A673 (cell line): ENCODE measurements at regions not wholly inside any gene's neighbourhood (a gene's known extent, or its start where the extent isn't known, plus 50 kb on each side); places are given as distances from the start of the nearest gene placed in this dataset.

ENCODE experiments used
- CTCF ChIP-seq: fragments of 300-800, 200-600 bp; sonication (generic); conservative IDR thresholded peaks from 2 replicates; pipeline ENCODE4 v1.5.1; 2017; ENCODE audit warnings: low read depth, mild to moderate bottlenecking, antibody characterized with exemption, low read length, moderate library complexity, mixed read lengths
- EZH2 ChIP-seq: fragments of 200-600 bp; sonication (generic); IDR thresholded peaks from 2 replicates; pipeline ENCODE4 v1.6.1; 2017; ENCODE audit warnings: borderline replicate concordance, low read depth, mild to moderate bottlenecking, mixed read lengths, antibody characterized with exemption, low read length; ENCODE audit not compliant: poor library complexity, severe bottlenecking

DNA sequence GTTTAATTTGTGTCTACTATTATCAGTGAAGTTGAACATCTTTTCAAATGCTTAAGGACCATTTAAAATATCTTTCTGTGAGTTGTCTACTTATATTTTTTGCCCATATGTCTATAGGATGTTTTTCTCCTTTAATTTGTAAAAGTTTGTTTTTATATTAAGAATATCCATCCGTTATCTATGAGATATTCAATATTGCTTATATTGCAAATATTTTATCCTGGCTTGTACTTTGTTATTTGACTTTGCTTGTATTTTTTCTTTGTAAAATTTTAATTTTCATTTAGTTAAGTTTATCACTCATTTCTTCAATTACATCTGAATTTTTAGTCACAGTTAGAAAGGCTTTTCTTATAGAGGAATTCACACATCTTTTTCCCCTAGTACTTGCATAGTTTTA is 117.0 kb upstream of the MLIP start:
- TF ChIP-seq EZH2, result no peak
- TF ChIP-seq CTCF, result no peak
